Neural cell (in vitro differentiated cells): ENCODE measurements at regions not wholly inside any gene's neighbourhood (a gene's known extent, or its start where the extent isn't known, plus 50 kb on each side); places are given as distances from the start of the nearest gene placed in this dataset.

ENCODE experiments used
- H2AFZ ChIP-seq: fragments of 200-600, 300-800 bp; sonication (generic), shearing (Covaris generic); 2 replicates; pipeline ENCODE4 v1.6.0; 2014; ENCODE audit warnings: low read depth, mild to moderate bottlenecking, antibody characterized with exemption, low read length, moderate library complexity
- H3F3A ChIP-seq: fragments of 200-600 bp; shearing (Covaris generic); 2 replicates; pipeline ENCODE4 v1.6.1; 2016; ENCODE audit warnings: mild to moderate bottlenecking, moderate library complexity, mixed read lengths, antibody characterized with exemption, low read length; ENCODE audit not compliant: insufficient read depth, poor library complexity, severe bottlenecking
- H3K27ac ChIP-seq: fragments of 200-600, 300-800 bp; sonication (generic), shearing (Covaris generic); 2 replicates; pipeline ENCODE4 v1.5.1; 2014; ENCODE audit warnings: mild to moderate bottlenecking, low read length, moderate library complexity
- H3K27me3 ChIP-seq: fragments of 300-800, 200-600 bp; sonication (generic), shearing (Covaris generic); 2 replicates; pipeline ENCODE4 v1.6.0; 2014; ENCODE audit warnings: mild to moderate bottlenecking, low read depth, low read length, moderate library complexity; ENCODE audit not compliant: insufficient read depth
- H3K36me3 ChIP-seq: fragments of 300-800, 200-600 bp; sonication (generic), shearing (Covaris generic); 2 replicates; pipeline ENCODE4 v1.5.1; 2014; ENCODE audit warnings: mild to moderate bottlenecking, antibody characterized with exemption, low read length, moderate library complexity; ENCODE audit not compliant: insufficient read depth
- H3K4me2 ChIP-seq: fragments of 300-800, 200-600 bp; sonication (generic), shearing (Covaris generic); 2 replicates; pipeline ENCODE4 v1.6.0; 2014; ENCODE audit warnings: mild to moderate bottlenecking, low read length
- H3K4me3 ChIP-seq: fragments of 300-800, 200-600 bp; sonication (generic), shearing (Covaris generic); 2 replicates; pipeline ENCODE4 v1.5.1; 2014; ENCODE audit warnings: mild to moderate bottlenecking, low read length, moderate library complexity
- H3K79me2 ChIP-seq: fragments of 200-600 bp; shearing (Covaris generic); replicated peaks from 2 replicates; pipeline ENCODE4 v1.6.0; 2014; ENCODE audit warnings: mild to moderate bottlenecking, low read length, moderate library complexity; ENCODE audit not compliant: insufficient read depth
- H3K9ac ChIP-seq: fragments of 300-800, 200-600 bp; sonication (generic), shearing (Covaris generic); 2 replicates; pipeline ENCODE4 v1.6.1; 2016; ENCODE audit warnings: mild to moderate bottlenecking, low read length, mixed read lengths
- H3K9me2 ChIP-seq: fragments of 200-600 bp; shearing (Covaris generic); 2 replicates; pipeline ENCODE4 v1.6.1; 2016; ENCODE audit warnings: mild to moderate bottlenecking, low read length, mixed read lengths; ENCODE audit not compliant: insufficient read depth
- H3K9me3 ChIP-seq: fragments of 200-600, 300-800 bp; sonication (generic), shearing (Covaris generic); 2 replicates; pipeline ENCODE4 v1.6.1; 2016; ENCODE audit warnings: mild to moderate bottlenecking, mixed run types, low read length, moderate library complexity, mixed read lengths
- H4K20me1 ChIP-seq: fragments of 200-600 bp; shearing (Covaris generic); 2 replicates; pipeline ENCODE4 v1.6.1; 2016; ENCODE audit warnings: mild to moderate bottlenecking, mixed run types; ENCODE audit not compliant: insufficient read depth
- EP300 ChIP-seq: fragments of 450-650 bp; conservative IDR thresholded peaks from 2 replicates; pipeline ENCODE4 v1.6.1; 2014; ENCODE audit warnings: antibody characterized with exemption, mild to moderate bottlenecking, moderate library complexity; ENCODE audit not compliant: poor library complexity, severe bottlenecking
- EZH2 ChIP-seq: fragments of 200-600, 300-800 bp; shearing (Covaris generic), sonication (generic); IDR thresholded peaks from 2 replicates; pipeline ENCODE4 v1.6.1; 2014; ENCODE audit warnings: antibody characterized with exemption, low read length, borderline replicate concordance, mild to moderate bottlenecking; ENCODE audit not compliant: insufficient read depth, poor library complexity, severe bottlenecking
- MXI1 ChIP-seq: fragments of 450-650 bp; conservative IDR thresholded peaks from 2 replicates; pipeline ENCODE4 v1.6.1; 2014; ENCODE audit warnings: antibody characterized with exemption, mild to moderate bottlenecking; ENCODE audit not compliant: poor library complexity, severe bottlenecking
- POLR2AphosphoS5 ChIP-seq: IDR thresholded peaks from 2 replicates; pipeline ENCODE4 v1.6.1; 2012
- RAD21 ChIP-seq: fragments of 450-650 bp; conservative IDR thresholded peaks from 2 replicates; pipeline ENCODE4 v1.6.1; 2014; ENCODE audit warnings: antibody characterized with exemption, mild to moderate bottlenecking, moderate library complexity
- REST ChIP-seq: IDR thresholded peaks from 2 replicates; pipeline ENCODE4 v1.6.1; 2012; ENCODE audit warnings: borderline replicate concordance
- SMC3 ChIP-seq: fragments of 450-650 bp; conservative IDR thresholded peaks from 2 replicates; pipeline ENCODE4 v1.6.1; 2014; ENCODE audit warnings: antibody characterized with exemption, mild to moderate bottlenecking, moderate library complexity; ENCODE audit not compliant: poor library complexity
- TAF1 ChIP-seq: IDR thresholded peaks from 2 replicates; pipeline ENCODE4 v1.6.1; 2012; ENCODE audit warnings: low read depth
- TF ChIP-seq, protein P1 (sequence below): fragments of 450-650 bp; IDR thresholded peaks from 2 replicates; pipeline ENCODE4 v1.5.1; 2014; ENCODE audit warnings: antibody characterized with exemption, mild to moderate bottlenecking, moderate library complexity; ENCODE audit not compliant: poor library complexity, severe bottlenecking

- Histone ChIP-seq H2AFZ (no peak overlapping the region), H3K27ac (no peak overlapping the region)
- no peak for TF ChIP-seq MXI1
- no peak for TF ChIP-seq RAD21
- no peak for TF ChIP-seq POLR2AphosphoS5
- TF ChIP-seq TAF1 = no peak
- TF ChIP-seq SMC3 = no peak
- no peak for TF ChIP-seq EZH2
- TF ChIP-seq EP300 = no peak
- TF ChIP-seq, protein P1, sequence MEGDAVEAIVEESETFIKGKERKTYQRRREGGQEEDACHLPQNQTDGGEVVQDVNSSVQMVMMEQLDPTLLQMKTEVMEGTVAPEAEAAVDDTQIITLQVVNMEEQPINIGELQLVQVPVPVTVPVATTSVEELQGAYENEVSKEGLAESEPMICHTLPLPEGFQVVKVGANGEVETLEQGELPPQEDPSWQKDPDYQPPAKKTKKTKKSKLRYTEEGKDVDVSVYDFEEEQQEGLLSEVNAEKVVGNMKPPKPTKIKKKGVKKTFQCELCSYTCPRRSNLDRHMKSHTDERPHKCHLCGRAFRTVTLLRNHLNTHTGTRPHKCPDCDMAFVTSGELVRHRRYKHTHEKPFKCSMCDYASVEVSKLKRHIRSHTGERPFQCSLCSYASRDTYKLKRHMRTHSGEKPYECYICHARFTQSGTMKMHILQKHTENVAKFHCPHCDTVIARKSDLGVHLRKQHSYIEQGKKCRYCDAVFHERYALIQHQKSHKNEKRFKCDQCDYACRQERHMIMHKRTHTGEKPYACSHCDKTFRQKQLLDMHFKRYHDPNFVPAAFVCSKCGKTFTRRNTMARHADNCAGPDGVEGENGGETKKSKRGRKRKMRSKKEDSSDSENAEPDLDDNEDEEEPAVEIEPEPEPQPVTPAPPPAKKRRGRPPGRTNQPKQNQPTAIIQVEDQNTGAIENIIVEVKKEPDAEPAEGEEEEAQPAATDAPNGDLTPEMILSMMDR = no peak
- no peak for TF ChIP-seq REST
Observed at GRCh38 chr14:66174453-66174891, 311.7 kb upstream of the CCDC196 start.

GRCh38 chr14:66177935-66178334, 308.2 kb upstream of the CCDC196 start:
- Histone ChIP-seq H3K27ac (no peak overlapping the region), H3K9ac (no peak overlapping the region), H3K9me3 (peaks cover 2% of the 10 kb centered on the region)

More at GRCh38 chr14:66174453-66174891, 311.7 kb upstream of the CCDC196 start:
- H3K36me3 ChIP-seq = no peaks in the 10 kb centered on the region
- no peak overlapping the region for H3K4me2 ChIP-seq
- H4K20me1 ChIP-seq = no peaks in the 10 kb centered on the region
- H3K4me3 ChIP-seq = no peak overlapping the region
- H3K9ac ChIP-seq = no peak overlapping the region
- no peaks in the 10 kb centered on the region for H3K79me2 ChIP-seq
- H3K27me3 ChIP-seq = no peaks in the 10 kb centered on the region
- H3K9me3 ChIP-seq = peaks cover 2% of the 10 kb centered on the region
- no peaks in the 10 kb centered on the region for H3K9me2 ChIP-seq
- H3F3A ChIP-seq = no peaks in the 10 kb centered on the region

More at GRCh38 chr14:66177935-66178334, 308.2 kb upstream of the CCDC196 start:
- TF ChIP-seq RAD21 (no peak), EZH2 (no peak), EP300 (no peak), TAF1 (no peak), REST (no peak), MXI1 (no peak), SMC3 (no peak), POLR2AphosphoS5 (no peak)
- TF ChIP-seq, protein P1 = no peak
- Histone ChIP-seq H3K27me3 (no peaks in the 10 kb centered on the region), H3K79me2 (no peaks in the 10 kb centered on the region), H2AFZ (no peak overlapping the region), H3K36me3 (no peaks in the 10 kb centered on the region), H3K4me3 (no peak overlapping the region), H3K9me2 (no peaks in the 10 kb centered on the region), H4K20me1 (no peaks in the 10 kb centered on the region), H3K4me2 (no peak overlapping the region), H3F3A (no peaks in the 10 kb centered on the region)
